Activated naive CD4-positive, alpha-beta T cell treated with anti-CD3 and anti-CD28 coated beads for 36 hours (primary cell): ENCODE measurements at regions not wholly inside any gene's neighbourhood (a gene's known extent, or its start where the extent isn't known, plus 50 kb on each side); places are given as distances from the start of the nearest gene placed in this dataset.

Experiments used
- CTCF ChIA-PET: fragments of 350-600 bp; sonication (Branson Sonifier 250); formaldehyde crosslinking; loops from one replicate; lab custom pipeline; 2021; ENCODE audit warnings: antibody characterized with exemption; lab: Charles Lee
- DNase-seq: peaks from one replicate; pipeline ENCODE4 v3.0.0-alpha.2; 2020
- H3K27ac Mint-ChIP-seq: one replicate; pipeline ENCODE4 v1.8.0; 2021; ENCODE audit warnings: mild to moderate bottlenecking, mixed read lengths
- H3K27me3 Mint-ChIP-seq: one replicate; pipeline ENCODE4 v1.8.0; 2021; ENCODE audit warnings: low read depth, mixed read lengths
- H3K36me3 Mint-ChIP-seq: one replicate; pipeline ENCODE4 v1.8.0; 2021; ENCODE audit warnings: low read depth, mixed read lengths
- H3K4me1 Mint-ChIP-seq: one replicate; pipeline ENCODE4 v1.8.0; 2021; ENCODE audit warnings: low read depth, mixed read lengths
- H3K4me3 Mint-ChIP-seq: one replicate; pipeline ENCODE4 v1.8.0; 2021; ENCODE audit warnings: mild to moderate bottlenecking, moderate library complexity, mixed read lengths
- H3K9me3 Mint-ChIP-seq: one replicate; pipeline ENCODE4 v1.8.0; 2021; ENCODE audit warnings: mixed read lengths
- intact Hi-C: fragments of 100-400 bp; cut with micrococcal nuclease; formaldehyde crosslinking; loops from one replicate; pipeline ENCODE4 v1.15.1; 2023

GRCh38 chr3:1792466-1792865 is 306.2 kb upstream of the CNTN4 start:
- no peak overlapping the region for H3K4me3 Mint-ChIP-seq
- CTCF ChIA-PET: no interaction called here
- no peak overlapping the region for H3K27ac Mint-ChIP-seq
- DNase-seq: no peak
- H3K36me3 Mint-ChIP-seq: no peaks in the 10 kb centered on the region
- intact Hi-C loops: no loop called here
- peaks cover 1% of the 10 kb centered on the region for H3K9me3 Mint-ChIP-seq
- H3K4me1 Mint-ChIP-seq: no peaks in the 10 kb centered on the region
- peaks cover 4% of the 10 kb centered on the region for H3K27me3 Mint-ChIP-seq

DNA sequence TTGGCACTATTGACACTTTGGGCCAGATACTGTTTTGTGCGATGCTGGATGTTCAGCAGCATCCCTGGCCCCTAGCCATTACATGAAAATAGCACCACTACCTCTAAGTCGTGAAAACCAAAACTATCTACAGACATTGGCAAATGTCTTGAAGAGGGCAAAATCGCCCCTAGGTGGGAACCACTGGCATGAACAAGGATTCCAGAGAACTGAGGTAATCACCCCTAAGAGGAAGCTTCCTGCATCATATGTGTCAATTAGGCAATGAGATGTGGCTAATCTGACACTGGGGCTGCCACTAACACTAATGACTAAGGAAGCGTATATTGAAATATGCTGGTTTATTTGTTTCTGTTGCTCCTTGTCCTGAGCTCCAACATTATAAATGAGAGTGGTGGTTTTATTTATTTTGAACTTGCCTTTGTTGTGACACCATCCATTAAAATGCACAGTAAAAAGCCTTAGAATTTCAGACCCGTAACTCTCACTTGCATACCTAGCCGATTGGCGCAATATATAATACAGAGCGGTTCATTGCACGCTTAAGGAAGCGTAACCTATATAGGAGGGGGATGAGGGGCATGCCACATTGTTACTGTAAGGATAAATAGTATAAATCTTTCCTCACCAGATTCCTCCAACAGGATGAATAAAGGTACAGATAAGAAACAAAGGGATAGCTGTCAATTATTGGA is 299.8 kb upstream of the CNTN4 start:
- Mint-ChIP-seq H3K27ac (no peak overlapping the region), H3K4me3 (no peak overlapping the region), H3K36me3 (no peaks in the 10 kb centered on the region), H3K4me1 (no peaks in the 10 kb centered on the region), H3K27me3 (no peaks in the 10 kb centered on the region), H3K9me3 (peaks cover 3% of the 10 kb centered on the region)
- intact Hi-C loops: no loop called here
- DNase-seq: no peak
- CTCF ChIA-PET: no interaction called here

DNA sequence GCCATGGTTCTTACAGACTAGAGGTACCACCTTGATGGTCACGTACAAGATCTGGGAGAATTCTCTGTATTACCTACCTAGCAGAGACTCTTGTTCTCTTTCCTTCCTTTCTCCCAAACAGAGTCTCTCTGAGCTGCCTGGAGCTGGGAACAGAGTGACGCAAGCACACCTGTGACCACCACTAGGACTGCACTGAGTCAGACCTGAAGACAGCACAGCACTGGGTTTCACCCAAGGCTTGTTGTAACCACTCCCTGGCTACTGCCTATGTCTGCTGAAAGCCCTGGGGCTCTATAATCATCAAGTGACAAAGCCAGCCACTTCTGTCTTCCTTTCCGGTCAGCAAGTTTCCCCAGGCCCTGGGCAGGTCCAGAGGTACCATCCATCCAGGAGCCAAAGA is 293.3 kb upstream of the CNTN4 start:
- H3K27me3 Mint-ChIP-seq: no peaks in the 10 kb centered on the region
- no peak for DNase-seq
- intact Hi-C loops: no loop called here
- H3K36me3 Mint-ChIP-seq: no peaks in the 10 kb centered on the region
- H3K9me3 Mint-ChIP-seq: peaks cover 20% of the 10 kb centered on the region
- H3K4me3 Mint-ChIP-seq: no peak overlapping the region
- CTCF ChIA-PET: no interaction called here
- H3K27ac Mint-ChIP-seq: no peak overlapping the region
- H3K4me1 Mint-ChIP-seq: no peaks in the 10 kb centered on the region

- Mint-ChIP-seq H3K9me3 (peaks cover 22% of the 10 kb centered on the region), H3K36me3 (no peaks in the 10 kb centered on the region), H3K27ac (no peak overlapping the region), H3K4me3 (no peak overlapping the region), H3K4me1 (no peaks in the 10 kb centered on the region), H3K27me3 (no peaks in the 10 kb centered on the region)
- no peak for DNase-seq
- intact Hi-C loops: no loop called here
- CTCF ChIA-PET: no interaction called here
Measured at GRCh38 chr3:1808590-1808989, 290.1 kb upstream of the CNTN4 start.

DNA sequence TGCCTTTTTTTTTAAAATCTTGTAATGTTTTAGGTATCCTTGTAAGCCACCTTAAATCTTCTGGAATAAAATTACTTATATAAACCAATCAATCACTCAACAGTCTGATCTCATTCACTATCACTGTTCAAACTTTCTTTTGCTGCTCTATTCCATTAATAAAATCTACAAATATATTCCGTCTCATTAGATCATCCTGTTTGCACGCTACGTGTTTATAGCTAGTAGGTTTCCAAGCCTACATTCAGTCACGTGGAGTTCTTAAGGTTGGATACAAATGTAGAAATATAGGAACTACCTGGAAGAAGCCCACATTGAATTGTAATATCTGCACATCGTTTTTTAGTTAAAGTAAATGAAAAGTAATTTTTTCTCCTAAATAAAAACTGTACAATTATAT is 274.8 kb upstream of the CNTN4 start:
- no peak overlapping the region for H3K4me3 Mint-ChIP-seq
- no peak for DNase-seq
- H3K27me3 Mint-ChIP-seq: no peaks in the 10 kb centered on the region
- H3K4me1 Mint-ChIP-seq: no peaks in the 10 kb centered on the region
- H3K27ac Mint-ChIP-seq: no peak overlapping the region
- CTCF ChIA-PET: no interaction called here
- intact Hi-C loops: no loop called here
- H3K36me3 Mint-ChIP-seq: no peaks in the 10 kb centered on the region
- H3K9me3 Mint-ChIP-seq: no peaks in the 10 kb centered on the region

DNA sequence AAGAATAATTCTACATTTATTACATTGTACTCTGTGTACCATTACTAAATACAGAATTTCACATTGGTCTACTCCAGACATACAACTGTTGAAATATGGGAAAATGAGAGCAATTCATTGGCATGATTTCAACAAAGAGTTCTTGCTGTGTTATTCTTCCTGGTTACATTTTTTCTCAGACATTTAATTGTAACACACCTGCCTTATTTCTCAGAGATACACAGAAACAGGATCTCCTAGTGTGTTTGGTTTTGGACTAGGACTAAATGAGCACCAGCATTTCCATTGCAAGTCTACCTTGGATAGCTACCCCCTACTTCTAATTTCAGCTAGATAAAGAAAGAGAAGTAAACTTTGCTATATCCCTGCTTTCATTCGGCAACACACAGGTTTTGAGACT is 274.3 kb upstream of the CNTN4 start:
- Mint-ChIP-seq H3K9me3 (no peaks in the 10 kb centered on the region), H3K4me1 (no peaks in the 10 kb centered on the region), H3K27ac (no peak overlapping the region), H3K4me3 (no peak overlapping the region), H3K27me3 (no peaks in the 10 kb centered on the region), H3K36me3 (no peaks in the 10 kb centered on the region)
- CTCF ChIA-PET: no interaction called here
- intact Hi-C loops: no loop called here
- DNase-seq: no peak

GRCh38 chr3:1828519-1828918 is 270.1 kb upstream of the CNTN4 start:
- Mint-ChIP-seq H3K9me3 (no peaks in the 10 kb centered on the region), H3K27ac (no peak overlapping the region), H3K27me3 (no peaks in the 10 kb centered on the region), H3K4me1 (no peaks in the 10 kb centered on the region), H3K36me3 (no peaks in the 10 kb centered on the region), H3K4me3 (no peak overlapping the region)
- DNase-seq: no peak
- CTCF ChIA-PET: no interaction called here
- intact Hi-C loops: no loop called here

DNA sequence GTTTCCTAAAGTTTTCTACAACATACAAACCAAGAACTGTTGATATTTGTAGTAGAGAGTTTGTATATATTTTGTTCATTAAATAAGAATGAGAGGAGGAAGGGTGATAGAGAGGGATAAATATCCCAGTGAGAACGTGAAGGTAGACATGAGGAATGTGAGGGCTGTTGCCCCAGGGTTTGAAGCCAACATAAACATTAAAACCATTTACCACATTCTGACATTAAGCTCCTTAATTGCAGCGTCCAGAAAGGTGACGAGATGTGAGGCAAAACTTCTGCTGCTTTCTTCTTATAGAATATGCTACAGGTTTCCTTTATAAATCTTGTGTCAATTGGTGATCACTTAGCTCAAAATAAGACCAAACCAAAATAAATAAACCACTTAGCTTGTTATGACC is 267.8 kb upstream of the CNTN4 start:
- CTCF ChIA-PET: no interaction called here
- Mint-ChIP-seq H3K4me3 (no peak overlapping the region), H3K27me3 (no peaks in the 10 kb centered on the region), H3K4me1 (no peaks in the 10 kb centered on the region), H3K9me3 (no peaks in the 10 kb centered on the region), H3K36me3 (no peaks in the 10 kb centered on the region), H3K27ac (no peak overlapping the region)
- intact Hi-C loops: no loop called here
- DNase-seq: no peak

DNA sequence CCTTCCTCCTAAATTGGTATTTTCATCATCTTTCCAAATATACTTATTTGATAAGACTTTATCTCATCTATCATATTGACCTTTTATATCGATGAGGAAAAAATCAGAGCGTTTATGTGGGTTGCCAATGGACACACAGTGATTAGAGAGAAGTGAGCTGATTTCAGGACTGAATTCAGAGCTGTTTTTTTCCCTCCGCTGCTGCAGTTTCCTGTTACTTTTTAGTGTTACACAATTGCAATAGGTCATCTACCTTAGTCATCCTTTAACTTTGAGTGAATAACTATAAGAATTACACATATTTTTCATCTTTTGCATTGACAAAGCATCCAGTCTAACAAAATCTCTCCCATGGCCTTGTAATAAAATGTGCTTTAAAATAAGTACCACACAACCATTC is 266.3 kb upstream of the CNTN4 start:
- intact Hi-C loops: no loop called here
- CTCF ChIA-PET: no interaction called here
- H3K27me3 Mint-ChIP-seq: no peaks in the 10 kb centered on the region
- H3K27ac Mint-ChIP-seq: no peak overlapping the region
- H3K36me3 Mint-ChIP-seq: no peaks in the 10 kb centered on the region
- H3K4me1 Mint-ChIP-seq: no peaks in the 10 kb centered on the region
- H3K4me3 Mint-ChIP-seq: no peak overlapping the region
- DNase-seq: no peak
- H3K9me3 Mint-ChIP-seq: no peaks in the 10 kb centered on the region

DNA sequence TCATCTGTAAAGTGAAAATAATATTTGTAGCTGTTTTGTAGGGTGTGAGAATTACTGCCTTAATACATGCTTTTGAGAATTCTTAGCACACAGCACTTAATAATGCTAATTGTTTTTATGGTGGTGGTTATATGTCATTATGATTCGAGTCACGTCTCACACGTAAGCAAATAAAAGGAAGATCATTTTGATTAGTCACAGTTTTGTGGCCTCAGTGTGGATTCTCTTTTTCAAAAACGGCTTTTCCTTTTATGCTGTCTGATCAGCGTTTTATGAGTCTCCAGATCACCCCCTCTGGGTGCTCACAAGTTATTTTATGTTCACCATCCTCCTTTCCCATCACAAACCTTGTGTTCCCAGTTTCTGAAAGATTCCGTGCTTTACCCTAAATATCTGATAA is 255.6 kb upstream of the CNTN4 start:
- Mint-ChIP-seq H3K9me3 (peaks cover 5% of the 10 kb centered on the region), H3K36me3 (no peaks in the 10 kb centered on the region), H3K4me3 (no peak overlapping the region), H3K4me1 (no peaks in the 10 kb centered on the region), H3K27ac (no peak overlapping the region), H3K27me3 (no peaks in the 10 kb centered on the region)
- intact Hi-C loops: no loop called here
- CTCF ChIA-PET: no interaction called here
- DNase-seq: no peak

DNA sequence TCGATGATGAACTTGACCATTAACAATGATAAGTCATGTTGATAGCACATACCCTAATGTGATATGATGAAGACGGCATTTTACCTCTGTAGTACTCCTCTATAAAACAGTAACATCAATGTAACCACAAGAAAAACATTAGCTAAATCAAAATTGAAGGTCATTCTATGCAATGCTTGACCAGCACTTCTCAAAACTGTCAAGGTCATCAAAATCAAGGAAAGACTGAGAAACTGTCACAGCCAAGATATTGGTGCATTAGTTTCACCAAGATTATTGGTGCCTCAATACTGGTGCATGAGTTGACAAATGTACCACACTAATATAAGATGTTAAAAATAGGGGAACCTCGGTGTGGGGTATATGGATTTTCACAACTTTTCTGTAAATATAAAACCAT is 251.1 kb upstream of the CNTN4 start:
- H3K4me1 Mint-ChIP-seq: no peaks in the 10 kb centered on the region
- no peak for DNase-seq
- no peak overlapping the region for H3K27ac Mint-ChIP-seq
- CTCF ChIA-PET: no interaction called here
- no peak overlapping the region for H3K4me3 Mint-ChIP-seq
- H3K9me3 Mint-ChIP-seq: peaks cover 5% of the 10 kb centered on the region
- intact Hi-C loops: no loop called here
- H3K36me3 Mint-ChIP-seq: no peaks in the 10 kb centered on the region
- no peaks in the 10 kb centered on the region for H3K27me3 Mint-ChIP-seq

DNA sequence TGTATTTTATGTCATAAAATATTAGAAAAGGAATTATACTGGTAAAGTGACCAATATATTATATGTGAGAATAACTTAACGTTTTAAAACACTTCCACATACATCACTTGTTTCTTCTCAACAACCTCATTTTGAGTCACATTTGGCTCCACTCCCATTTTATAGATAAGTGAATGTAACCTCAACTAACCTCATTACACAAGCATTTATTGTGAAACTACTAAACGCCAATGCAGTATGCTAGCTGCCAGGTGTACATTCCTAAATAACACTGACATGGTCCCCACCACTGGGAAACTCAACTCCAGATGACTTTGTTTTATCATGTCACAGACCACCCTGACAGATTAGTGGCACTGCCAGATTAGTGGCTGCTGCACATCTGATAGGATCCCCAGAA is 249.7 kb upstream of the CNTN4 start:
- H3K4me1 Mint-ChIP-seq: no peaks in the 10 kb centered on the region
- CTCF ChIA-PET: no interaction called here
- H3K36me3 Mint-ChIP-seq: no peaks in the 10 kb centered on the region
- H3K4me3 Mint-ChIP-seq: no peak overlapping the region
- no peaks in the 10 kb centered on the region for H3K27me3 Mint-ChIP-seq
- DNase-seq: no peak
- peaks cover 2% of the 10 kb centered on the region for H3K9me3 Mint-ChIP-seq
- intact Hi-C loops: no loop called here
- no peak overlapping the region for H3K27ac Mint-ChIP-seq

DNA sequence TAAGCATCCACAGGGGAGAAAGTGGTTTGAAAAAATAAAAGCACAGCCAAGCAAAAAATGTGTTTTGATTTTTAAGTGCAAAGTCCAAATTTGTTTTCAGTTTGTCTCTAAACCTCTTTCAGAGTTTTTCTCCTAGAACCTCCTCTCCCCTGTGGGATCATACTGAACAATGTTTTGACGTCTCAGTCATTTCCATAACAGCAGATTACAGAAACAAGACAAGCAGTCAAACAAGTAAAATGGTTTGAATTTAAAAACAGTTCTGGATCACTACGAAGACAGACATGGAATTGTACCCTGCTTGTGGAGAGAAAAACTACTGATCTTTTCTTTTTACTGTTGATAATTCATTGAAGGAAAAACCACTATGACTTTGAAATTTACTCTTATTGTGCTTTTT is 245.7 kb upstream of the CNTN4 start:
- Mint-ChIP-seq H3K36me3 (no peaks in the 10 kb centered on the region), H3K9me3 (no peaks in the 10 kb centered on the region), H3K4me3 (no peak overlapping the region), H3K27ac (no peak overlapping the region), H3K4me1 (no peaks in the 10 kb centered on the region), H3K27me3 (no peaks in the 10 kb centered on the region)
- DNase-seq: no peak
- intact Hi-C loops: no loop called here
- CTCF ChIA-PET: no interaction called here

GRCh38 chr3:1855841-1856240 is 242.8 kb upstream of the CNTN4 start:
- Mint-ChIP-seq H3K4me1 (no peaks in the 10 kb centered on the region), H3K36me3 (no peaks in the 10 kb centered on the region), H3K9me3 (no peaks in the 10 kb centered on the region), H3K27ac (no peak overlapping the region), H3K4me3 (no peak overlapping the region), H3K27me3 (no peaks in the 10 kb centered on the region)
- no peak for DNase-seq
- CTCF ChIA-PET: no interaction called here
- intact Hi-C loops: no loop called here
